NCI-H748 (cell line): ENCODE measurements at regions not wholly inside any gene's neighbourhood (a gene's known extent, or its start where the extent isn't known, plus 50 kb on each side); places are given as distances from the start of the nearest gene placed in this dataset.
A peak's percentile ranks its signal among the peaks of the same experiment; 100 is the strongest.

ENCODE experiments used
- DNase-seq: peaks from one replicate; lab custom pipeline; 2025; ENCODE audit not compliant: unreplicated experiment; lab: John Stamatoyannopoulos, UW

DNA sequence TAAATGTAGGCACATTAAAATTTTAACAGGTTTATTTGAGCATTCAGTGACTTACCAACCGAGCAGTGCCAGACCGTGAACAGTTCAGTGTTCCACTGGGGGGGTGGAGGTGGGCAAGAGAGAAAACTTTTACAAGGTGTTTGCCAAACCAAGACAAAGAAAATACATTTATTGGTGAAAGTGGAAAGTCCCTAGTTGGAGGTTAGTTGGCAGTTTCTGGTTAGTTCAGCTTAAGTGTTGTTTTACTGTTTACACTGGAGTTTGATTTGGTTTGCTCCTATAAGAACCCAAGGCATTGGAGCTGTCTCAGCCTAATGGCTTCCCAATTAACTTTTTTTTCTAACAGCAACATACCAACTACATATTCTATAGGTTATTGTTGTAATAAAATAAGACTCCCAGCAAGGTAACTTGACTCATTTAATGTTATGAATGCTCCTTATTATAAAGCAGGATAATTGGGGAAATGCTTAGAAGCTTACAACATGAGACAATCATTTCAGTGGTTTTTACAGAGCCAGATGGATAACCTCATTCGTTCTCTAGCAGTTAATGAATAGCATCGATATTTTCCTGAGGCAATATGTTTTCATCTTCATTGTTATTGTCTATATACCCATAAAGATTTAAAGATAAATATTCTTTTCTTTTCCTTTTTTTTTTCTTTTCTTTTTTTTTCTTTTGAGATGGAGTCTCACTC, 115.8 kb downstream of the ETNK1 start:
- DNase-seq = no peak

DNA sequence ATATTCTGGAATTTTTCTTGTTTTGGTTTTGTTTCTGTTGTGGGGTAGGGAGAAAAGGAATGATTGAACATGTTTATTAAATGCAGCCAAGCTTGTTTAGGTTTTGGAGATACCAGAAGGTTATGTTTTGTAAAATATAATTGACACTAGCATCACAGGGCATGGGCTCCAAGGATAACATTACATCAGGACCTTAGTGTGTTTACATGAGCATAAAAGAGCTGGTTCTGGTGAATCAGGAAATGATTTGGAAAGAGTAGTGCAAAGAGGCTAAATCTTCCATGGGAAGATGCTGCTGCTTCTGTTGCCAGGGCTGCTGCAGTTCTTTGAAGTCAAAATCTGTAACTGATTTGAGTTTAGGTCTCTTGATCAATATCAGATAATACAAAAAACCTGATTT, 118.7 kb downstream of the ETNK1 start:
- no peak for DNase-seq

DNA sequence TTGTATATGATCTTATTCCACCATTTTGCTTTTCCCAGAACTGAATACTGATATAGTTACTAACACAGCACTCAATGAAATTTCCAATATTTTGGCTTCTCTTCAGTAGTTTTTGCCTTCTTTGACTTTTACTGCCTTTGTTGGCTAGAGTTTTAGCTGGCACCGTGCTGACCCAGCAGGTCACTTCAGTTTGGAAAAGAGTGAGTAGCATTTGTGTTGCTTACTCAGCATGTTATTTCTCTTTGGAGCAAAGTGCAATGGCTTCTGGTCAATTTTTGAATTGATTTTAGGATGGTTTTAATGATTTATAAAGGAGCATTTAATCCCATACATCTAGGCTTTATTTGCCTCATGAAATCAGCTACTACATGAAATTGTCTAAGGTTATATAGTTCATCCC, 119.2 kb downstream of the ETNK1 start:
- no peak for DNase-seq

DNA sequence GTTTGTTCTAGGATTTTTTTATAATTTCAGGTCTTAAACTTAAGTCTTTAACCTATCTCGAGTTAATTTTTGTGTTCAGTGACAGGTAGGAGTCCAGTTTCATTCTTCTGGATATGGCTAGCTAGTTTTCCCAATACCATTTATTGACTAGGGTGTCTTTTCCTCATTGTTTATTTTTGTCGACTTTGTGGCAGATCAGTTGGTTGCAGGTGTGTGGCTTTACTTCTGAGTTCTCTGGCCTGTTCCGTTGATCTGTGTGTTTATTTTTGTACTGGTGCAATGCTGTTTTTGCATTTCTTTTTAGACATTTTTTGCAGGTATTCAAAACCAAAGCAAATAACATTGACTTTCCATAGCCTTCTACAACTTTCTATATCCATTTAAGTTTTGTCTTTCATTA, 121.7 kb downstream of the ETNK1 start:
- DNase-seq = no peak

DNA sequence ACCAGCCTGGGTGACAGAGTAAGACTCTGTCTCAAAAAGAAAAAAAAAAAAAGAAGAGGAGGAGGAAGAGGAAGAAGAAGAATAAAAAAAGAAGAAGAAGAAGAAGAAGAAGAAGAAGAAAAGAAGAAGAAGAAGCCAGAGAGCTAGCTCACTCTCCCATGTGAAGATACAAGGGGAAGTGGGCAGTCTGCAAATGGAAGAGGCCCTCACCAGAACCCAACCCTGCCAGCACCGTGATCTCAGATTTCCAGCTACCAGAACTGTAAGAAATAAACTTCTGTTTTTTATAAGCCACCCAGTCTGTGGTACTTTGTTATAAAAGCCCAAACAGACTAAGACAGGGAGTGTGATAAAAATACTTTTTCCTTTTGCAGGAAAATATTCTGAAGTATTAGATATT, 130.7 kb downstream of the ETNK1 start:
- DNase-seq = no peak

DNA sequence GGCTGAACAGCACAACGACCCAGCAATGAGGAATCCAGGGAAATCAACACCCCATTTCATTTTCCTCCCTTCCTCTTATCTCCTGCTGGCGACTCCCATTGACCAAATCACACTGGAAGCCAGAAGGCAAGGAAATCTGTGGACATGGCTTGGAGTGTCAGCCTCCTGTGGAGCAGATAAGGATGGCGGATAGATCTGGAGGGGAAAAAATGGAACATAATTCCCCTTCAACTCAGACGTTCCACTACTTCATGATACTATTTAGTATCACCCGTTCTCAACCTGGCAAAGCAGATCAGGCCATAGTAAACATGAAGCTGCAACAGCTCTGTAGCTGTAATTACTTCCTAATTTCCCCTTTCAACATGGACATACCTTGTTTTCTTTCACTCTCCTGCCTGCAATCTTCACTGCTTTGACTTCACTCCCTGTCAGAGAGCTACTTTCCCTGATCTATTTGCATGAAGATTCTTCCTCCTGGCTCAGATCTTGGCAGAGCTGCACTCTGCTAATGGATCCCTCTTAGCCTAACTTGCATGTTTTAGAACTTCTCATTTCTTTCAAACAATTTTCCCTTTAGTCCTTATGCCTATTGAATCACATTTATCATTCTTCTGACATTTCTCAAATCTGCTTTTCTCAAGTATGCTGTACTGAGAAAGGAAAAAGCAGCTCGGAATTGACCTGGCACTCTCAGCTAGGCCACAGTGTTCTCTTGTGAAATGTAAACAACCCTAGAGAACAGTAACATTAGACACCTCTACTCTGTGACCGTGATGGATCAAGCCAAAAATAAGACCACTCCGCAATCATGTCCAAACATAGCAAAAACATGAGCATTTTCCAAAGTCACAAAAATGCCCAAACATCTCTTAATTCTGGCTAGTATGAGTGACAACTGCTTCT, 135.1 kb downstream of the ETNK1 start:
- no peak for DNase-seq

DNA sequence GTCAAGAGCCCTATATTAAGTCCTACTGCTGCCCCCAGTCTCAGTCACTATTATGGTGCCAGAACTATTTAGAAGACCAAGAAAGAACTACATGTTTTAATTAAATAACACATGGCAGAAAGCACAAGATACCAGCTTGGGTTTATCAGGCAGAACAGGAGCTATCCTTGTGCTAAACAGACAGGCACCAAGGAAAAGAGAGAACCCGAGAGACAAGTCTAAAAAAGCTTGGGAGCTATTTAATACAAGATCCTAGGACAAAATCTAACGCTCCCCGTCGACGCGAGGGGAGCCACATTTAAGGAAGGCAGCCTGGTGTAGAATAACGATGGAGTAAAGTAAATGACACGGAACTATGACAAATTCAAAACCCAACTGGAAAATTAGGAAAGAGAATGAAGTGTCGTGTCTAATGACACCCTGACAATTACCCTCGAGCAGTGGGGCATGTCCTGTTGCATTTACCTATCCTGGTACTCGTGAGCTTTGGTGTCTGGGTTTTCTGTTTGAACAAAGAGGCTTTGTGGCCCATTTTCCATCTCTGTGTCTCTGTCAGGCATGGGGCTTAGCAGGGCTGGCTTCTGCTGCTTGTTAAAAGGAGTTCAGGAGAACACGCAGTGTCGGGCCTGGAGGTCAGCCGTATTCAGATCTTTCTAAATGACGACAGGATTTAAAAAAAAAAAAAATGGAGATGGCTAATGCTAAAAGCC, 140.6 kb downstream of the ETNK1 start:
- DNase-seq = peak; percentile 2

DNA sequence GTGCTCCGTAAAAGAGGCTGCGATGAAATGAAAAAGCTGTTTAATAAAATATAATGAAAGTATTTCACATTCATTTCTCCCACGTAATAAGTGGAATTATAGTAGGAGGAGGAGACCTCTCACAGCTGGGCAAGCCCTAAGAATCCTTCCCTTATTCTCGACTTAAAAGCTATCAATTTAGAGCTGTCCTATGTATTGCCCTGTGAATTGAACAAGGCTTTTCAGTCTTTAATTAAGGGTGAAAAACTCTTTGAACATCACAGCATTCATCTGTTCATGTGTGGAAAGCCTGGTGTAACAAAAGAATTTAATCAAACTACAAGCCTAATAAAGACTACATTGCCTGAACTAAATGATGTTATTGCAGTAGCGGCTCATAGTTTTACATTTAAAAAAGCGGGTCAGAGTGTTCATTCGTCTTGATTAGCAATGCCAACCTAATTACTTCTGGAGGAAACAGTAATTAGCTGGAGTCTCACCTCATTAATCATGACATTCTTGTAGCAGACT, 142.0 kb downstream of the ETNK1 start:
- no peak for DNase-seq

DNA sequence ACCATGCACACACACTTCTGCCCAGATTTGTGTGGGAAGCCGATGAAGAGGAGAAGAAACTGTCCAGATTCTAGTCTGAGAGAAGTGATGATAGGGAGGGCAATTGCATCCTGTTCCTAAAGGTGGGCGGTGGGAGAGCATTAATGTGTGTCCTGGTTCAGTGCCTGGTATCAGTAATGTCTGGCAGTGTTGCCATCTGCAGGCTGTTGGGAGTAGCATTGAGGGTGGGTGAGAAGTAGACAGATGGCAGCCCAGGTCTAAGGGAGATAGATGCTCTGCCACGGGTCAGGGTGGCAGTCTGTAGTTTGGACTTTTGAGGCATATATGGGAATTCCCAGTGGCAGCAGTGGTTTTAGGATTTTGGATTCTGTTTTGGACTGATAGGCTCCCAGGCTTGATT, 156.4 kb downstream of the ETNK1 start:
- no peak for DNase-seq

DNA sequence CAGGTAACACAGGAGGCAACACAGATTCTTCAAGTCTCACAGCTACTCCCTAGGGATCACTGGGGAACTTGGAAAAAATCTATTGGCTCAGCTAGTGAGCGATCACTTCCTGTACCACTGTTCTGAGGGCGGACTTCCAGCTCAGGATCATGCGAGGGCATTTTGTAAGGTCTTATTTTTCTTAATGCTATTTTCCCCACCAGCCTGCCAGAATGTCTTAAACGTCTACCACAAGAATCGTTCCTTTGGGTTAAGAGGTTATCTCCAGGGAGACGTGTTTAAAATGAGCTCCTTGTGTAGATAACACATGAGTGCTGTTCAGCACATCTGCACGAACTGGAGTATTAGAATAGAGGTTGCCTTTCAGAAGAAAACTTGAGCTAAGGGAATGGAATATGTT, 162.6 kb downstream of the ETNK1 start:
- no peak for DNase-seq

DNA sequence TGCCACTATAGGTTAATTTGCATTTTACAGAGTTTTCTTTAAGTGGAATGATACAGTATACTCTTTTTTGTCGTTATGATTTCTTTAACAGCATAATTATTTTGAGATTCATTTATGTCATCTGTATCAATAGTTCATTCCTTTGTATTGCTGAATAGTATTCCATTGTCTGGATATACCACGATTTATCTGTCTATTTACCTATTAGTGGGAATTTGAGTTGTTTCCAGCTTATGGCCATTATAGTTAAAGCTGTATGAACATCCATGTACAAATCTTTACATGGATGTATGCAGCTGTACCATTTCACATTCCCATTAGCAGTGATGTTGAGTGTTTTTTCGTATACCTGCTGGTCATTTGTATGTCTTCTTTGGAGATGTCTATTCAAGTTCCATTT, 163.9 kb downstream of the ETNK1 start:
- DNase-seq = no peak

DNA sequence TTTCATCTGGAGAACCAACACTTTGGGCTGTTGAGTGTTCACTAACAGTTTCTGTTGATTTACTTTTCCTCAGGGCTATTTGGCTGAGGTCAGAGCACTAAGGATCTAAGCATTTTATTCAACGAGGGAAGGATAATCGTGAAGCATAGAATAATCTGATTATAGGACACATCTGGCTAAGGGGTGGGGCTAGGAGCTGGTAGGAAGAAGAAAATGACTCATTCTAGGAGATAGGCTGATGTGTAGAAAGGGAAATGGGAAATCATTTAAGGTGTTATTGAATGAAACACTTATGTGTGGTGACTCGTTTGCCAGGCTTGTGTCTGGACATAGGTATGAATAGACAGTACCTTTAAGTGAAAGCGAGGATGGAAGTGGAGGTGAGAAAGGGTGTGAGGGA, 167.2 kb downstream of the ETNK1 start:
- no peak for DNase-seq

DNA sequence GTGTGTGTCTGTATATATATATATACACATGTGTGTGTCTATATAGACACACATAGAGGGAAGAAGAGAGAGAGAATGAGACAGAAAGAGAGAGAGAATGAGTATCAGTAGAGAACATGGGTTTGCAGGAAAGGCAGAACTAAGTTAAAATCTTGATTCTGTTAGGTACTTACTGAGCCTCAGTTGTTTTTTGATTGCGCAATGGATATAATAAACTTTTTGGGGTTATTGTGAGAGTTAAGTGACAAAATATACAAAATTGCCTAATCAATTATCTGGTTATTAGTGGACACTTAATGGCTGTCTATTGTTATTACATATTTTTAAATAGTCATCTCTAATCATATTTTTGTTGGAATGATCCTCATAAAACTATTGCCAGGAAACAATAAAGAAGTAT, 169.0 kb downstream of the ETNK1 start:
- no peak for DNase-seq

DNA sequence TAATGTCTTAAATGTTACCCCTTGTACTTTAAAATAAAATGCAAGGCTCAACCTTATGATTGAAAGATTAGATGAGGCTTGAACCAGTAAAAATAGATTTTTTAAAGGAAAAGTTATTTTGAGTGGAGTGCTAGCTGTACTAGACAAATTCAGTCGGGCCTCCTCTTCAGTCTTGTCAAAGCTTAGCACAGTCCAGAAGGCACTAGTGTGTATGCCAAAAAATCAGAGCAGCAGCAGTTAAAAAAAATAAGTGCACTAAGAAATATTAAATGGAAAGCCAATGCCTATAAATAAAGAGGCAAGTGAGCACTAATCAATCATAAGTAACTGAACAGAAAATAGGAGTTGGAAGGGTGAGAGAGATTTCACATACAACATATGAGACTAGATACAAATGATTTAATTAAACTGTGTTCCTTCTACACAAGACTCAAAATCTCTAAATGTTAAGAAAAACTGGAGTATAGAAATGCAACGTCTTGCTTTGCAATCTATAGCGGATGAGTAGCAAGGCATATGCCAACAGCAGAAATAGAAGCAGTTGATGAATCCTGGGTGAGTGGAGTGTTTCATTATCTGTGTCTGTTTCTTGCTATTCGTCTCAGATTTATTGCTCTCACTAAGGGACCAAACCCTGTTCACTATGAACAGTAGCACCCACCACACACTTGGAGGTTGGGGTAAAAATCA, 172.1 kb downstream of the ETNK1 start:
- no peak for DNase-seq

DNA sequence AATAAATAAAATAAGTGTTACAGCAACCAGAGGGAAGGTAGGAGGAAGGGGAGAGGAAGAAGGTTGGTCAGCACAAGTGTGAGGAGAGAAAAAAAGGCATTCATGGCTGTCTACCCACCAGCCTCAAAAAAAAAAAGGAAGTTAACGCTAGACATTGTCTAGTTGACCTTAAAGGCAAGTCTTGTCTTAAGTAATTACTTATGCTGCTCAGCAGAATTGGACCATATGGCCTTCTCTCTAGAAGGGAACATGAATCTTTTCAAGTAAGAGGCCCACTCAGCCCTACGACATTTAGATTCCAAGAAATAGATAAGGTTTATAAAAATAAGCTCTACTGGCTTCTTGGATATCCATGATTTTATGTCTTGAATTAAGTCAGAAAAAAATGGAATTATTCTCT, 172.7 kb downstream of the ETNK1 start:
- no peak for DNase-seq

DNA sequence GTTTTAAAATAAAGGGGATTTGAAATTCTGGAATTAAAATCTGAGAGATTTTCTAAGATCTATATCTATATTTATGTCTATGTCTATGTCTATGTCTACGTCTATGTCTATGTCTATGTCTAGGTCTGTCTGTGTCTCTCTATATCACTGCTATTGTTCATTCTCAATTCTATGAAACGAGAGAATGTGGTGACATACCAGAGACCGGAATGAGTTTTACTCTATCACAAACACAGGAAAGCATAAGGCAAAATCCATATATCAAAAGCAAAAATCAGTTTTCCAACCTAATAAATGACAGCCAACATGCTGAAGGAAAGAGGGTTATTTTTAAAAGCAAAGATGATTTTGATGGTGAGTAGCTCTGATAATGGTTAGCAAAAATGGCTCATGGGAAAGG, 173.1 kb downstream of the ETNK1 start:
- no peak for DNase-seq

DNA sequence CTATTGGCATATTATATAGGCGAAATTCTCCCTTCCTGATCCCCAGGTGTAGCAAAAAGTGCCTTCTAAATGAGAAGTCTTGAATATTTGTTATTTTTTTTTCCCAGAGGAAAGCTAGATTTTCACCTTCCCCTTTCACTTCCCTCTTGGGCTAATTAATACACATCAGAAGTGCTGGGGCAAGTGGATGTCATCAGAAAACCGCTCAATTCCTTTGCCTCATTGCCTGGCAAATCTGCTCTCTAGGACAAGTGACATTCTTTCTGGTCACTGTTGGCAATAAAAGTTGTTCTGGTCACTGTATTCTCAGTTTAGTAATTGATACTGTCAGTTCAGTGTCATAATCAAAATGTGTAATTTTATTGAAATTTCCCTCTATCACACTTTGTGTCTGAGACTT, 174.5 kb downstream of the ETNK1 start:
- no peak for DNase-seq

DNA sequence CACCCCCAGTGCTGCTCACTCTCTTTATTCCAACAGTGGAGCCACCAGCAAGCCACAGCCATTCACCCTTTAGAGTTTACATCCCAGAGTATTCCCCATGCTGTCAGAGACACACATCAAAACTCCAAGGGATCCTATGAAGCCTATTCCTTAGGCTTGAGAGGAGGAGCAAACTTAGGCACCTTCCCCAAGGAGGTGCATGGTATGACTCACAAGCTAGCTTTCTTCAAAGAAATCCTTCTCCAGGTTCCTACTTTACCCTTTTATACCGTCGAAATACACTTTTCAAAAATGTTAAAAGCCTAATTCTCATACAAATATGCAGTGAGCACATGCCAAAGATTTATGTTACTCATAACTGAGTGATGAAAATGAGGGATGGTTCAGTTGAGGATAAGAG, 175.4 kb downstream of the ETNK1 start:
- DNase-seq = no peak

DNA sequence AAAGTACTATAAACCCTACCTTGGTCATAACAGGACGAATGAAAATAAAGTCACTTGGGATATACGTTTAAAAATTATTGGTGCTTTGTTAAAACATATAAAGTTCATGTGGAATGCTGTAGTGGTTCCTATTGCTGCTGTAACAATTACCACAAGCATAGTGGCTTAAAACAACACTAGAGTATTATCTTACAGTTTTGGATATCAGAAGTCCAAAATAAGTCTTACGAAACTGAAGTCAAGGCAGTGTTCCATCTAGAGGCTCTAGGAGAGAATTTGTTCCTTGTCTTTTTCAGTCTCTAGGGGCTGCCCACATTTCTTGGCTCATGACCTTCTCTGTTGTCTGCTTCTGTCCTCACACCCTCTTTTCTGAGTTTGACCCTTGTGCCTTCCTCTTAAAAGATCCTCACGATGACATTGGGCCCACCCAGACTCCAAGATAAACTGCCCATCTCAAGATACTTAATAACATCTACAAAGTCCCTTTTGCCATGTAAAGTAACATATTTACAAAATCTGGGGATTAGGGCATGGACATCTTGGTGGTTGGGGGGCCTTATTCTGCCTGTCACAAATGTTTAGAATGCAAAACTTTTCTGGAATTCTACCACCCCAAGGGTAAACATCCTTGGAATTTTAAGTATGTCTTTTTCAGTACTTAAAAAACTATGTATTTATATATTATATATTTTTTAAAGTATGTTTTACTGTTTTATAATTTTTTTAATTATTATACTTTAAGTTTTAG, 178.1 kb downstream of the ETNK1 start:
- DNase-seq = no peak

DNA sequence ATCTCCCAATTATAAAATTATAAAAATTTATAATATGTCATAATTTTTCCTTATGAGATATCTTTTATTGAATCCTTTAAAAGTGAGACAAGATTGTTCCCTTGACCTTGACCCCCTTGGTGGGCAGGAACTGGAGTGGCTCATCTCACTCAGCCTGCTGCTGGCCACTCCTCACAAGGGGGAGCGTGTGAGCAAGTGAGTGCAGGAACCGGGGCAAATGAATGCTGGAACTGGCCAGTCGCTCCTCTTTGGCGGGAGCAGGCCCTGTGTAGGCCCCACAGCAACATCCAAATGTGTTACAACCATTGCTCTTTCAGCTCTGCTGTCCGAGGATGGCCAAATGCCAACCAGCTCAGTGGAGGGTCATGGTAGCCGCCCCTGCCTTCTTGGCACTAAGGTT, 178.8 kb downstream of the ETNK1 start:
- no peak for DNase-seq
